GM19099 (cell line): ENCODE measurements at regions not wholly inside any gene's neighbourhood (a gene's known extent, or its start where the extent isn't known, plus 50 kb on each side); places are given as distances from the start of the nearest gene placed in this dataset.

Experiments
- POLR2A ChIP-seq: IDR thresholded peaks from 3 replicates; pipeline ENCODE4 v1.6.1; 2011; ENCODE audit warnings: low read depth; ENCODE audit not compliant: insufficient read length; ENCODE audit errors: extremely low read depth

- no peak for TF ChIP-seq POLR2A
These were observed 369.7 kb upstream of the PROK2 start for GRCh38 chr3:72154391-72155335.

- TF ChIP-seq POLR2A = no peak
These were observed 368.7 kb upstream of the PROK2 start for GRCh38 chr3:72153477-72154314.

DNA sequence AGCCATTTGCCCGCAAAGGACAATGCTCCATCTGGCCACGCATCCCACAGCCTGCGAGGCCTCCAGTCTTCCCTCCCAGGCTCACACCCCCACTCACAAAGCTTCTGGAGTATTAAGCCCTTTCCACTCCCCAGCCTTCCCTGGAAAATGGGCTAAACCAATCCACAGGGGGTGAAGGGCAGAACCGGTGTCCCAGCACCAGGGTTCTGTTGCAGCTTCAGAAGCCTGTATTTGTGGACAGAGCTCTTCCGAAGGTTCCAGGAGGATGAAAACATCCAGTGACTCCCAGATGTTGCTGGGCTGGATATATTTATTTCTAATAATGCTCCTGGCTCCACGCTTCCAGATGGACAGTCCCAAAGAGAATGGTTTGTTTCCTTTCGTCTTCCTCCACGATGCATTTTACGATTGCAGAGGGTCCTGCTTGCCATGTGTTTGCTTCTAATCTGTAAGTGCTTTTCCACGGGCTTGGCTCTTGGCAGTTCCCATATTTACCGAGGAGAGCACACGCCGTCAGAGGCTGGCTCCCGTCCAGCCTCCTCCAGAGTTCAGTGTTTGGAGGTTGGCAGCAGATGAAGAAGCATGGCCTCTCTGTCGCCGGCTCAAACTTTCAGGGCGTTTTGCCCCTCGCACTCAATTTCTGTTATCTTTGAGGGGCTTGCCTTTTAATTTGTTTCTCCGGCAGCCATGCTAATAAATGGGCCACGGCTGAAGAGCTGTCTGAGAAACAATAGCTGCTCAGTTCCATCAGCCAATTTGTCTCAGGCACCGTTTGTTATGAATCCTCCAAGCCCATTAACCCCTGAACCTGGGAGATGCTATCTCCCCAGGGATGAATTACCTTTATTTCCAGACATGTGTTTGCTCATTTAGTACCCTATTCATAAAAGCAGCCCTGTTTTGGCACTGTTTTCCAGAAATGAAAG is 367.9 kb upstream of the PROK2 start:
- no peak for TF ChIP-seq POLR2A

GRCh38 chr3:72151465-72152238 is 366.7 kb upstream of the PROK2 start:
- no peak for TF ChIP-seq POLR2A

DNA sequence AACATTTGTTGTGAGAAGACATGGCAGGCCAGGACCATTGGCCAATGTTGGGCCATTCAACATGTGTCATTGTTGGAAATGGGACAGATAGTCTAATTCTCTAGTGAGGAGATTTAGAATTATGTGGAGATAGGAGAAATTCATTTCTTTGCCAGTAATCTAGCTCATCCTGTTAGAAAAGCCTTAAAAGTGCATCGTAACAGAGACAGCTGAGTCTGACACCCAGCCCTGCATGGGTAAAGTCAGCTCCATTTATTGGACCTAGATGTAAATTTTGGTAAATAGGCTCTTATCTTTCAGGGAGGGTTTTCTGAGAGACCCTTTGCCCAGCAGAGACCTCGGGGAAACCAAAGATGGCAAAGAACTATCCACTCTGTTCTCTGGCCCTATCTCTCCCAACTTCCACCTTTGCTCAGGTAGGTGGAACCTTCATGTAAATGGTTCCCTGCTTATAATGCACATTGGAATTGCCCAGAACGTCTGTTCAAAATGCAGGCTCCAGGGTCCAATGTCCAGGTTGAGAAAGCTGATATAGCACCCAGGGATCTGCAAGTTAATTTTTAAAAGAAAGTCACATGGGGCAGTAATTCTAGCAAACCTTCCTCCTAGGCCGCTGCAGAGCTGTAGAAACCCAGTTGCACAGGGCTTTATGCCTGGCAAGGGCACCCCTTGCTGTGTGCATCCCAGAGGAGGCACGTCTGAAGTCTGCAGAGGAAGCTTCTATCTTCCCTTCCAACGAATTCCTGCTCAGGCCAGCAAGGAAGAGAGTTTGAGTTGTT is 365.9 kb upstream of the PROK2 start:
- TF ChIP-seq POLR2A = no peak

DNA sequence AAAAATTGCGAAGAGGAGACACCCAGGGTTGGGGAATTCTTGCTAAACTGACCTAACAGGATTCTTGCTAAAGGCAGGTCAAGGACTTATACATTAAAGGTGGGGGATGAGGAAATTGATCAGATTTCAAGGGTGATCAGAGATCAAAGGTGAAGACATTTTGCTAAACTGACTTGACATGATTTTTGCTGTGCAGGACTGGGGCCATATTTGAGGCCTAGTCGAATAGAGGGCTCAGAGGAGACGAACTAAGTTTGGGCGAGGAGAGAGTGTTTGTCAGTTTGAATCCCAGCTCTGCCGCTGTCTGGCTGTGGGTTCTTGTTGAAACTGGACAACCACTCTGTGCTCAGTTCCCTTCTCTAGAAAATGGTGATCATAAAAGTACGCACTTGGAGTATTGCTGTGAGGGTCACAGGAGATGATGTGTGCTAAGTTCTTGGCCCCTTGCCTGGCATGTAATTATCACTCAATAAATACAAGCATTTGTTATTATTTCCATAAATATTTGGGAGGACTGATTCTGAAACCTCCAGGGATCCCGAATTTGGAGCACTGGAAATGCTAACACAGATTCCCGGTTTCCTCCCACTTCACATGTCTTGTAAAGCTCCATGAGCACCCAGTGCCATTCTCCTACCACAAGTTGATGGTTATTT is 364.8 kb upstream of the PROK2 start:
- no peak for TF ChIP-seq POLR2A

GRCh38 chr3:72147600-72147999 is 362.7 kb upstream of the PROK2 start:
- TF ChIP-seq POLR2A = no peak

DNA sequence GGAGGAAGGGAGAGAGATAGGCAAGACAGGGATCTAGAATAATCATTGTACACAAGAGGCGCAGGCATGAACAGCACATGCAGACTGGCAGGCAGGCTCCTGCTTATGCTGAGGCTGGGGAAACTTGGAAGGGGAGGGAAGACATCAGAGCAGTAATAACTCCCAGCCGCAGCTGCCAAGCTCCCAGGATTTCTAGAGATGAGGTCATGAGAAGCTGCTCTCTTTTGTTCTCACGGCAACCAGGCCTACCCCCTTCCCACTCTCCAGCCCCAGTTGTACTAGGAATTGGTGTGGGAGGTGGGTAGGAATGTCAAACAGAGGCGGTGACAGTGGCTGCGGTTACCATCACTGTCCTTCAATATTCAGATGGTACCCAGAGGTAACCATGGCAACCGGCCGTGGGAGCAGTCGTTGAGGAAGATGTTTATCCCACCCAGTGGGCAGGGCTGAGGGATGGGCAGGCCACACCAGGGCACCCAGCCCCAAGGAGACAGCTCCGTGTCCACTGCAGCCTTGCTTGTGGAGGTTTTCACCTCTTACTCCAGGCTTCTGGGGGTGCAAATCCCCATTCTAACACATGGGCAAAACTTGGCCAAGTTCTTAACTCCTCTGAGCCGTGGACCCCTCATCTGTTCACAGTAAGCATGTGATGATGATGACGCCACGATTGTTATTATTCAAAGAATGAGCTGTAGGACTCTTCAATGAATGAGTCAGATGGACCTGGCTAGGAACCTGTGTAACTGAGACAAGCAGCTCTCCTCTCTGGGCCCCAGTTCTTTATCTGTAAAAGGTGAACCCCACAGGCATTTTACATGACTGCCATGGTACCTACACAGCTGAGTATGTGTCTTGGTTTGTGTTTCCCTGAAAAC is 360.8 kb upstream of the PROK2 start:
- no peak for TF ChIP-seq POLR2A

DNA sequence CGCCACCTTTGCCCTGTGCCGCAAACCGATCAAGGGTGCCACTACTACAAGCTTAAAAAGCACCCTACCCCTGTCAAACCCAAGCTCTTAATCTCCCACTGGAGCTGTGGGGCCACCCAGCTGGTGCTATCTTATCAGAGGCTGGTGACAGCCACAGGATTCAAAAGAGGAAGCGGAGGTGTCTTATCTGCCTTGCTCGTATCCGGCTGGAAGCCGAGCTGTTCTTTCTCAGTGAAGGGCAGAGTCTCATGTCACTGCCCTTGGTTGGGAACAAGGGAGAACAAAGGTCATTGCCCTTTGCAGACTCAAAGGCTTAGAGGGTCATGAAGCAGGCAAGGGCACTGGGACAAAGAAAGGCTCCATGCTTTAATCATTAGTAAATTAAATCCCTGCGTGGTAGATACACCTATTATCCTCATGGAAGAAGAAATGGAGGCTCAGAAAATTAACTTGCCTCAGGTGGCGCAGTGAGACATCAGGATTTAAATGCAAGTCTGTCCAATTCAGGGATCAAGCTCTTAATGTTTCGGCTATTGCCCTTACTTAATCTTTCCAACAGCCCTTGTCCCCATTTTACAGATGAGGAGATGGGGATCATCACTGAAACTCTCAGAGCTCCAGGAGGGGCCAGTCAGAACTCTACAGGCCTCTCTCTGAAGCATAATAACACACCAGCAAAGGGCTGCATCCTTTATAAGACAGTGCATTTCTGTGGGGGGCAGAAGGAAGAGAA is 360.0 kb upstream of the PROK2 start:
- no peak for TF ChIP-seq POLR2A

DNA sequence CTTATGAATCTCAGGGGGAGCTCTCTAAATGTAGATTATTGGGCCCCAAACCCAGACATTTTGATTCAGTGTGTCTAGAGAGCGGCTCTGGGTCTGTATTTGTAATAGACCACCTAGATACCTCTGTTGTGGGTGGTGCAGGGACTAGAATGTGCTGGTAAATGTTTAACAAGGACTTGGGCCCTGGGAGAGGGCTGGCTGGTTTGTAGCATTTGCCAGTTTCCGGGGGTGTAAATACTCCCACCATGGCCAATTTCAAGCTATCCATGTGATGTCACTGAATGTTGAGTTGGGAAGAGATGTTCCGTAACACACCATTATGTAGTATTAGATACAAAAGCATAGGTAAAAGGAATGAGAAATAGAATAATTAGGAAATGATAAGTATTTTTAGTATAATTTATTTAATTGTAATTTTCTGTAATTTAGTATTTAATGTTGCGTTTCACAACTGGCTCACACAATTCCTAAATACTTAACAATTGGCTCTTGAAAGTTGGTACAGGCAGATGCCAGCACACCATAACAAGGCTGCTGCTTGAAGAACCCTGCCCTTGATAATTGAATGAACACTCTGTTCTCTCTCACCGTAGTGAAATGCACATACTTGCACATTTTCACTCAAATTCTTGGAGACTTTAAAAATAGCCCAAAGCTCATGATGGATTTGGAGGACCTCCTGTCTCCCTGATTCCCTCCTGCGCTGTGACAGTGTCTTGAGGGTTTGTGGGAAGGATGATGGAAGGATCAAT is 359.2 kb upstream of the PROK2 start:
- TF ChIP-seq POLR2A = no peak
